H1 (cell line): ENCODE measurements at regions not wholly inside any gene's neighbourhood (a gene's known extent, or its start where the extent isn't known, plus 50 kb on each side); places are given as distances from the start of the nearest gene placed in this dataset.
"Not testable (repeated sequence)": the region's sequence is repeated elsewhere in the genome, so short reads cannot be mapped to it uniquely, and the experiment has no call there.

ENCODE experiments used
- CHD7 ChIP-seq: fragments of 300-600 bp; sonication (generic); IDR thresholded peaks from 2 replicates; pipeline ENCODE4 v1.7.1; 2012; ENCODE audit warnings: low read length, moderate library complexity, mild to moderate bottlenecking, inconsistent platforms; ENCODE audit not compliant: insufficient replicate concordance
- CTCF ChIP-seq, 3 experiments: IDR thresholded peaks; 1 replicate in 2 of 3; 2 replicates in 1 of 3; pipeline versions ENCODE4 v1.5.1 to v1.6.1; 2011; ENCODE audit warnings: low read length in 3 of 3, mild to moderate bottlenecking in 3 of 3, inconsistent platforms in 2 of 3, low read depth in 1 of 3, moderate library complexity in 1 of 3; ENCODE audit not compliant: insufficient read depth in 1 of 3; ENCODE audit errors: control extremely low read depth in 1 of 3
- EZH2 ChIP-seq: fragments of 200-600 bp; sonication (generic); IDR thresholded peaks from 2 replicates; pipeline ENCODE4 v1.7.1; 2012; ENCODE audit warnings: low read depth, mild to moderate bottlenecking, moderate library complexity, low read length, inconsistent platforms; ENCODE audit not compliant: severe bottlenecking
- POLR2AphosphoS5 ChIP-seq: IDR thresholded peaks from 2 replicates; pipeline ENCODE4 v1.6.1; 2011; ENCODE audit warnings: low read depth, low read length
- RAD21 ChIP-seq, 2 experiments: IDR thresholded peaks in 1 of 2; conservative IDR thresholded peaks in 1 of 2; 2 replicates each; pipeline ENCODE4 v1.6.1; 2011; ENCODE audit warnings: low read depth in 2 of 2, low read length in 2 of 2, improper control_type of control experiment in 1 of 2, inconsistent platforms in 1 of 2, mild to moderate bottlenecking in 1 of 2, moderate library complexity in 1 of 2
- SUZ12 ChIP-seq: fragments of 200-600 bp; sonication (generic); IDR thresholded peaks from 2 replicates; pipeline ENCODE4 v1.6.1; 2012; ENCODE audit warnings: mild to moderate bottlenecking, inconsistent platforms, low read length, moderate library complexity, mixed read lengths
- TEAD4 ChIP-seq: IDR thresholded peaks from 2 replicates; pipeline ENCODE4 v1.6.1; 2012; ENCODE audit warnings: low read depth, low read length, inconsistent platforms, mixed read lengths

GRCh38 chr16:60936189-60936588, 1100.0 kb downstream of the CDH8 start:
- TF ChIP-seq CTCF (IDR thresholded peaks at IDR 0.05; ENCODE audit: control extremely low read depth in 1 of 3, insufficient read depth in 1 of 3, low read depth in 1 of 3, low read length in 3 of 3); SUZ12; EZH2; CHD7; POLR2AphosphoS5; TEAD4; RAD21 (IDR thresholded peaks at IDR 0.05 in 1 of 2, conservative IDR thresholded peaks at IDR 0.05 in 1 of 2; ENCODE audit: low read depth in 2 of 2, low read length in 2 of 2): not testable (repeated sequence)
